ENCODE measurements at regions not wholly inside any gene's neighbourhood (a gene's known extent, or its start where the extent isn't known, plus 50 kb on each side); places are given as distances from the start of the nearest gene placed in this dataset.

- TF ChIP-seq CTCF (IDR thresholded peaks at IDR 0.05) = no peak
- TF ChIP-seq EZH2 (IDR thresholded peaks at IDR 0.05; ENCODE audit: borderline replicate concordance, insufficient read depth, low read depth, low read length, poor library complexity, severe bottlenecking) = no peak
Measured at GRCh38 chr20:22918286-22918983, 116.7 kb upstream of the SSTR4 start.
